Coronary artery (tissue), 2 donors: ENCODE measurements at regions not wholly inside any gene's neighbourhood (a gene's known extent, or its start where the extent isn't known, plus 50 kb on each side); places are given as distances from the start of the nearest gene placed in this dataset.
A peak's percentile ranks its signal among the peaks of the same experiment; 100 is the strongest.
"Not testable (repeated sequence)": the region's sequence is repeated elsewhere in the genome, so short reads cannot be mapped to it uniquely, and the experiment has no call there.

Experiments used
- DNase-seq: peaks from one replicate; pipeline ENCODE4 v3.0.0-alpha.2; 2017; ENCODE audit warnings: low spot score
- H3K27ac ChIP-seq, 2 donors: fragments of 200-600 bp; sonication (generic); one replicate each; pipeline ENCODE4 v1.5.1; 2016 to 2019
- H3K4me3 ChIP-seq: fragments of 200-600 bp; sonication (generic); 2 replicates; pipeline ENCODE4 v1.5.1; 2016; ENCODE audit warnings: mild to moderate bottlenecking, moderate library complexity
- CTCF ChIP-seq: fragments of 200-600 bp; sonication (generic); IDR thresholded peaks from one replicate; pipeline ENCODE4 v1.5.1; 2019; ENCODE audit warnings: antibody characterized with exemption

- H3K4me3 ChIP-seq = no peak overlapping the region
- TF ChIP-seq CTCF = no peak
- DNase-seq = no peak
- no peak overlapping the region for H3K27ac ChIP-seq
Observed at GRCh38 chr5:60538426-60538825, 161.5 kb downstream of the DEPDC1B start.

GRCh38 chr5:60535951-60536350 lies 164.0 kb downstream of the DEPDC1B start:
- Histone ChIP-seq H3K4me3 (no peak overlapping the region), H3K27ac (no peak overlapping the region)
- TF ChIP-seq CTCF = no peak
- DNase-seq = no peak

GRCh38 chr5:60535198-60535597 lies 164.8 kb downstream of the DEPDC1B start:
- Histone ChIP-seq H3K27ac (no peak overlapping the region), H3K4me3 (no peak overlapping the region)
- TF ChIP-seq CTCF = no peak
- DNase-seq = no peak

GRCh38 chr5:60533789-60534188 lies 166.2 kb downstream of the DEPDC1B start:
- no peak for DNase-seq
- Histone ChIP-seq H3K27ac (peak overlapping the region; percentile 18 to 62), H3K4me3 (no peak overlapping the region)
- TF ChIP-seq CTCF = no peak

- H3K4me3 ChIP-seq, DNase-seq: not testable (repeated sequence)
- H3K27ac ChIP-seq = peak overlapping the region; percentile 50 to 62
Observed at GRCh38 chr5:60532796-60533195, 167.2 kb downstream of the DEPDC1B start.

- not testable (repeated sequence) for DNase-seq, H3K4me3 ChIP-seq
- peak overlapping the region; percentile 60 to 79 for H3K27ac ChIP-seq
Observed at GRCh38 chr5:60530144-60530848, 169.7 kb downstream of the DEPDC1B start.

- DNase-seq = no peak
- TF ChIP-seq CTCF = no peak
- no peak overlapping the region for H3K4me3 ChIP-seq
- H3K27ac ChIP-seq = peak overlapping the region; percentile 60 to 79
Observed at GRCh38 chr5:60529001-60529400, 171.0 kb downstream of the DEPDC1B start.

GRCh38 chr5:60527072-60527471 lies 172.9 kb downstream of the DEPDC1B start:
- H3K27ac ChIP-seq = peak overlapping the region; percentile 56 to 60
- no peak overlapping the region for H3K4me3 ChIP-seq
- TF ChIP-seq CTCF = no peak

More at GRCh38 chr5:60527072-60527471, 172.9 kb downstream of the DEPDC1B start:
- no peak for DNase-seq
